AML-193 (cell line): ENCODE measurements at regions not wholly inside any gene's neighbourhood (a gene's known extent, or its start where the extent isn't known, plus 50 kb on each side); places are given as distances from the start of the nearest gene placed in this dataset.
"Not testable (repeated sequence)": the region's sequence is repeated elsewhere in the genome, so short reads cannot be mapped to it uniquely, and the experiment has no call there.

Source experiments
- DNase-seq, 2 experiments: peaks; one replicate each; lab custom pipeline; 2025; lab: John Stamatoyannopoulos, UW

DNA sequence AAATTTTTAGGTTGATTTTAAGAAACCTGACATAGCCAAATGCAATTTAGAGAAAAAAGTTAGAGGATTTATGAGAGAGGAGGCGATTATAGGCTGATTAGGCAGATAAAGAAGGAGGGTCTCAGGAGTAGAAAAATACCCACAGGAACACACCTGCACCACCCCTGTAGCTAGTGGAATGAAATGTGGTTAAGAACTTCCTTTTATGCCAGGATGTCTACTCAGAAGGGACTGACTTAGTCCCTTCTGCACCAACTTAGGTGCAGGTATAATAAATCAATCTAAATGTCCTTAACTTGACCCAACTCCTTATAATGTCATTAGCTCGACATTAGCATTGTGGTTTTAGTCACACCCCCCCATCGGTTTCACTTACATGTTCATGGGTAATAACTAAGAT is 1274.5 kb upstream of the TMEFF2 start:
- no peak for DNase-seq

DNA sequence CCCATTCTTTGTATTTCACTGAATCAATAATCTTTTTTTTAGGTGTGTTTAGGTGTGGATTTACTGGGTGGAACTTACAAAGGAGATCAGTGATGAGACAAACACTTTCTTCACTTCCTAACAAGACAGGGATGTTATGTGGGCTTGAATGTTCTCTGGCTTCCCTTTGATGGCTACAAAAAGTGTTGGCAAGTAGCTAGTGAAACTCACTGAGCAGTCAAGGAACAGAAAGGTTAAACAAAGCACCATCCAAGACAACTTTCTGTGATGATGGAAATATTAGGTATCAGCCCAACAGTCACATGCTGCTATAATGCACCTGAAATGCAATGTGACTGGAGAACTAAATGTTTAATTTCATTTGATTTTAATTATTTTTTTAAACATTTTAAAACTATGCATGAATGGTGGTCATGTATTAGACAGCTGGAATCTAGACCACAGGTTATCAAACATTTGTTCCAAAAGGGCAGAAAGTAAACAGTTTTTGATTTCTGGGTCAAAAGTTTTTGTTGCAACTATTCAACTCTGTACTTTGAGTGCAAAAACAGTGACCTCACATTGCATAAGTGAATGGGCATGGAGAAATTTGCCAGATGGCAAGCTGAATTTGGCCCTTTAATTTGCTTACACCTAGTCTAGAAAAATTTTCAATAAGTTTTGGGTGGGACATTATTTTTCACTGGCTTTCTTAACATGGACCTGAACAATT is 1272.7 kb upstream of the TMEFF2 start:
- no peak for DNase-seq

DNA sequence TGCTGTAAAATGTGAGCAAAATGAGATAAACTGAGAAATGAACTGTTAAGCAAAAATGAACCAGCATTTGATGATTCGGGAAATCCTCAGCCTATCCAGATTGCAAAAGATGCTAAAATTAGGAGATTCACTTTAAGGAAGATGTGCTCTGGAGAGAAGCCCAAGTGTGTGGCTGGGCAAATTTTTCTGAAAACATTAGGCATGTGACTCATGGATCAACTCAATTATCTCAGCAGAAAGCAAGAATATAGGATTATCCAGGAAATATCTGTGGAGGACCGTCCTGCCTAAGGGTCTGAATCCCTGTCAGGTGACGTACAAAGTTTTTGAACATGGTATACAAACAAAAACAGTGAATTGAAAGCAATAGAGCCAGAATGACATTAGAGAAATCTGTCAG is 1268.3 kb upstream of the TMEFF2 start:
- no peak for DNase-seq

DNA sequence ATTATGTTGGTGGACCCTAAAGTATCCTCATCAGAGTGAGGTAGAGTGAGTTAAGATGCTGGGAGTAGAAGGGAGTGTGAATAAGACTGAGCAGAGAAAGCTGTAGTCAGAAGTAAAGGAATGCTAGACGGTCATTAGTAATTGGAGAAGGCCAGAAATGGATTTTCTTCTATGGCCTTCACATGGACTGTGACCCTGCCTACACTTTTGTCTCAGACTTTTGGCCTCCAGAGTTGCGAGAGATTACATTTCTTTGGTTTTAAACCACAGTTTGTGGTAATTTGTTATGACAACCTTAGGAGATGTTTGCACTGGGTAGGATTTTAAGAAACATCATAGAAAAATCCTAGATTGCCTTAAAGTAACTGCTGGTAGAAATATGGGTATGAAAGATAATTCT is 1267.7 kb upstream of the TMEFF2 start:
- DNase-seq, result no peak

DNA sequence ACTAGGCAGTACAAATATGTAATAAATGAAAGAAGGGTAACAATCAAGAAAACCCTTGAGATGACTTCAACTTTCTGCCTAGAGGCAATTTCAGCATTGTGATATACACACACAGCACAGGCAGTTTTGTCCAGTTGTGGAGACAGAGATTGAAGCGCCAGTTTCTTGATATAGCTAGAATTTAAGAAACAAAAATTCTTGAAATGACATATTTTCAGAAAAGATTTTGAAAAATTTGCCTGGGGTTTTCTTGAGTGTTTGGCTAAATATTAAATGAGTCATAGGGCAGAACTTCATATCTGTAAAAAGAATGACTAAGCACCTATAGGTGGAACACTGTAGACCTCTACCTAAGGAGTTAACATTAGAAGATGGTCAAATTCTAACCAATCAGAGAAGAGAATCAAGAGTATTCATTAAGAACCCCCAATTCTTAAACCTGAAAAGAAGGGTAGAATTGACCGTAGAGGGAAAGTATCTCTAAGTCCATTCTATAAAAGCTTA is 1266.8 kb upstream of the TMEFF2 start:
- DNase-seq, result no peak

DNA sequence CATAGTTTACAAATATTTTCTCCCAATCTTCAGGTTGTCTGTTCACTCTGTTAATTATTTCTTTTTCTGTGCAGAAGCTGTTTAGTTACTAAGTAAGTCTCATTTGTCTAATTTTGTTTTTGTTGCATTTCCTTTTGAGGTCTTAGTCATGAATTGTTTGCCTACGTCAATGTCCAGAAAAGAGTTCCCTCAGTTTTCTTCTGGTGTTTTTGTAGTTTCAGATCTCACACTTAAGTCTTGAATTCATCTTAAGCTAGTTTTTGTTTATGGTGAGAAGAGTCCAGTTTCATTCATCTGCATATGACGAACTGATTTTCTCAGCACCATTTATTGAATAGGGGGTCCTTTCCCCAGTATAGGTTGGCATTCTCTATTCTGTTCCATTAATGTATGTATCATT is 1252.2 kb upstream of the TMEFF2 start:
- DNase-seq, result no peak

DNA sequence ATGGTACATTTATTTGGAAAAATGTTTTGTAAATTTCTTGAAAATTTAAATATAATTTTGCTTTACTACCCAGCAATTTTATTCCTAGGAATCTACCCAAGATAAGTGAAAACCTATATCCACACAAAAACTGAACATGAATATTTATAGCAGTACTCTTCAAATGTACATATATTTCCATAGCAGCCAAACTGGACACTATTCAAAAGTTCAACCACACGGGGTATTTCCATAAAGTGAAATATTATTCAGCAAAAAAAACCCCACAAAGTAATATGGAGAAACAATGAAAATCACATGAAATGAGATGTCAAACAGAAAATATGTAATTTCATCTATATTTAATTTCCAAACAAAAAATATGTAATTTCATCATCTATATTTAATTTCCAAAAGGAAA is 1247.6 kb upstream of the TMEFF2 start:
- no peak for DNase-seq

DNA sequence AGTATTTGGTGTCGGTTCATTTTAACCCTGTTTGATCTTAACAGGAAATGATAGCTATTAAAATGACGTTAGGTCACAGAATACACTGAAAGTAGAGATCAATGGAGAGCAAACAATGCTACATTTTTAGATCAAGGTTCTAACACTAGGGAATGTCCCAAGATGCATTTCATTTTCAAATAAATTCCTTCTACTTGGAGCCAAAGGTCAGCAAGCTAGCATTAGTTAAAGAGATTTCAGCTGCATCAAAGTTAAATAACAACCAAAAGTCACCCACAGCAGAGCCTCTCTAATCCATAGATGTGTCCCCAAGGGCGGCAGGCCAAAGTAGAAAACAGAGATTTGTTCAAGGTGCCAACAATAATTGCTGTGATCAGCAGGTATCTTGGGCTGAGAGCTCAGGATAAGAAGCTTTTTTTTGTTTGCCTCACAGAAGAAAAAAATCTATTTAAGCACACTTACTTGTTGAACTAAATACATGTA is 1233.6 kb upstream of the TMEFF2 start:
- DNase-seq, result no peak

DNA sequence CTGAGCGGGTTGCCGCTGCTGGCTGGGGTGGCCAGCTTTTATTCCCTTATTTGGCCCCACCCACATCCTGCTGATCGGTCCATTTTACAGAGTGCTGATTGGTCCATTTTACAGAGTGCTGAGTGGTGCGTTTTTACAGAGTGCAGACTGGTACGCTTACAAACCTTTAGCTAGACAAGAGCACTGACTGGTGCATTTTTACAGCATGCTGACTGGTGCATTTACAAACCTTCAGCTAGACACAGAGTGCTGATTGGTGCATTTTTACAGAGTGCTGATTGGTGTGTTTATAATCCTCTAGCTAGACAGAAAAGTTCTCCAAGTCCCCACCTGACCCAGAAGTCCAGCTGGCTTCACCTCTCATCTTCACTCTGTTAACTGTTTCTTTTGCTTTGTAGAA is 1217.6 kb upstream of the TMEFF2 start:
- not testable (repeated sequence) for DNase-seq

DNA sequence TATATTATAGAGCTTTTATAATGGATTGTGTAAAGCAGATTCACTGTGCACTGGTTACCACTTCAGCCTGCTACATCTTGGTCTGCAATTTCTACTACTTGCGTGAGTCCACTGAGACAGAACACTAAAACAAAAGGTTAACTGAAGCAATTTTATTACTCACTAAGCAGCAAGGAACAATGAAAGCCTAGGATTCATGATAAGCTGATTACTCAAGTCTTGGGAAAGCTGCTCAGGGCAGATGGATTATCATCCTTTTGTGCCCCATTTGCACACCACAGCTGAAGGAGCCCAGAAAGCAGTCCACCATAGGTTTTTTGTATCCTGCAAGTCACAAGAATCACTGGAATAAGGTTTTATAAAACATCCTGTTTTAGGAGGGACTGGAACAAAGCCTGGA is 1215.2 kb upstream of the TMEFF2 start:
- no peak for DNase-seq

DNA sequence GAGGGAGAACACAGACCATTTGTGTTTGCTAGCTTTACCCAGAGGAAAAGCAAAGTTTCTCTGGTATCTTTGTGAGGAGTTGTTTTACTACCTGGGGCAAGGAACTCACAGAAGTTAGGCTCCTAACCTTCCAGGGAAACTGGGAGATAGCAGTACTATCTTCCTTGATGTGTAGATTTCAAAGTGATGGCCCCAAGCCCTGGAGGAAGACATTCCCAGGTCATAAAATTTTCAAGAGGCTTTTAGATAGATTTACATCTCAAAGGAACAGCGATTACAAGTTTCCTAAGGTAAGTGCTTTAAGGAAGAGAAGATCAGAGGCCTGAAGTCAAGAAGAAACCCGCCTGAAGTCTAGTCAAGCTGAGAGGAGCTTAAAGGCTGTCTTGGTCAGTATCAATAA is 1187.8 kb upstream of the TMEFF2 start:
- DNase-seq, result no peak

DNA sequence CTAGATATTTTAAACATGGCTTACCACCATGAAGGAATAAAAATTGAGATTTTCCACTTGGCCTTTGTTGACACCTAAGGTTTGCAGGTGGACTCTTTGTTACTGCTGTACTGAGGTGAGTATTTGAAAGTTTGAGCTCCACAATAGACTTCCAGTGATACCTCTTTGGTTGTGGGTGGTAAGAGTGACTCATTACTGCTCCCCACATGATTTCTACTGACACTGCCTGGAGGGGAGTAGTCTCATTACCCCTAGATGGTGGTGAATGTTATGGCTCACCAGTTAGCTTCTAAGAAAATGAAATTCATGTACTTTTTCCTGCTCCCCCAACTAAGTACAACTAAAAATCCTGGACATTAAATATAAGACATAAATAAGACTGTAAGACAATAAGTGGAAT is 1183.1 kb upstream of the TMEFF2 start:
- no peak for DNase-seq

DNA sequence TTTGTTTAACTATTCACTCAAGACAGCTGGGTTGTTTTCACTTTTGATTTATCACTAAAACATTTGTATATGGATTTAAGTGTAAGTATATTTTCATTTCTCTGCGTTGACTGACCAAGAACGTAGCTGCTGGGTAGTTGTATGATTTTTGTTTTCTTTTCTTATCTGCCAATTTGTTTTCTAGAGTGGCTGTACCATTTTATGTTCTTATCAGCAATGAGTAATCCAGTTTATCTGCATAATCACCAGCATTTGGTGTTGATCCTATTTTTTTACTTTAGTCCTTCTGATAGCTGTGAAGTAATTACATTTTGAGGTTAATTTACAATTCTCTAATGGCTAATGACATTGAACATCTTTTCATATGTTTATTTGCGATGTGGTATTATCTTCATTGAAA is 1178.4 kb upstream of the TMEFF2 start:
- no peak for DNase-seq

DNA sequence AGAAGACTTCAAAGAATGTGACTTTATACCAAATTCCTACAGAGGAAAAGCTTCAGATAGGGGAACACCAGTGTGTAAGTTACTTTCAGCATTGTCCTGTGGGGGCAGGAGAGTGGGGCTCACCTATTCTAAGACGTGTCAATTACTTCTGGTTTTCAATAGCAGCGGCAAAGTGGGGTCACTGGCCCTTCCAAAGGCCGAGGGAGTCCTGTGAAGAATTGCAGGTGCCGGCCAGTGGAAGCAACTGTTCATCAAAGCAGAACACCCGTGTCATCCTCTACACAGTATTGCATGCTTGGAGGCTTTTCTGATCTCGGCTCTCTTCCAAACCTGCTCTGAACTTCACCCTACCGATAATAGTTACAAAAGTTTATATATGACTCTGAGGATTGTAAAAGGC is 1176.5 kb upstream of the TMEFF2 start:
- no peak for DNase-seq

DNA sequence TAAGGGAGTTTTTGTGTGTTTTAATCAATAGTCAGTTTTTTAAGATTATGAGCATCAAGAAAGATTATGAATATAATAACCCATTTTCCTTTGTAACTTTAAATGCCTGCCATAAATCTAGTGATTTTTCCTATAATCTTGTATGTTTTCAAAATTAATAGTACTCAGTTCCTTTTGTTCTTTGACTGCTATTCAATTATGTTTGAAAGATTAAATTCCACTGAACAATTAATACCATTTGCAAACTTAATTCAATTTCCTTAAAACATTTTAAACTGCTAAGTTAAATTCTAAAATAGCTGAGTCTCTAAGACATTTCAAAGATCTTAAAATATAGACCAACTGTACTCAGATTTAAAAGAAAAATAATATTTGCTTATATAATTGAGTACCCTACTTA is 1173.9 kb upstream of the TMEFF2 start:
- no peak for DNase-seq

DNA sequence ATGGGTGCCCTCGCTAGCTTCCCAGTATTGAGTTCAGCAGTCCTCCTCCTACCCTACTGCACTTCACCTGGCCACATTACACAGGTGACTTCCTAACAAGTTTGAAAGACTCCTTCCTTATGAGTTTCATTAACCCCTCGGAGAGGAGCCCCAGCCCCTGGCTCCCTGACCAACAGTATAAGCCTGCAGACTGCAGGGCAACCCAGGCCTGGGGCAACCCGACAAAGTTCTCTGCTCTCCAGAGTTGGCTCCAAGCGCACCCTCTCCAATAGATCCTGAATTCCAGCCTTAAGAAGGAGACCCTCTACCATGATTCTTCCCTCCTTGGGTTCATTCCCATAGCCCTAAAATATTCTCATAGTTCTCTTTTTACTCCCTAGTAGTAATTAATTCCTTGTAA is 1162.8 kb upstream of the TMEFF2 start:
- no peak for DNase-seq

DNA sequence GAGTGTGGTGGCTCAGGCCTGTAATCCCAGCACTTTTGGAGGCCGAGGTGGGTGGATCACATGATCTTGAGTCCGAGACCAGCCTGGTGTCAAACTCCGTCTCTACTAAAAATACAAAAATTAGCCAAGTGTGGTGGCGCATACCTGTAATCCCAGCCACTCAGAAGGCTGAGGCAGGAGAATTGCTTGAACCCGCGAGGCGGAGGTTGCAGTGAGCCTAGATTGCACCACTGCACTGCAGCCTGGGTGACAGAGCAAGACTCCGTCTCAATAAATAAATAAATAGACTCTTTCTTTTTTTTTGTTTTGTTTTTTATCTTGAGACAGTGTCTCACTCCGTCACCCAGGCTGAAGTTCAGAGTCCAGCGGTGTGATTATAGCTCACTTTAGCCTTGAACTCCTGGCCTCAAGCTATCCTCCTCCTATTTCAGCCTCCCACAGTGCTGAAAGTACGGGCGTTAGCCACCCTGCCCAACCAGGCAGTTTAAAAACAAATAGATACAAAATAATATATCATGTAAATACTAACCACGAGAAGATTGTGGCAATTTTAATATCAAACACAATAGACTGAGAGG is 1158.0 kb upstream of the TMEFF2 start:
- not testable (repeated sequence) for DNase-seq

DNA sequence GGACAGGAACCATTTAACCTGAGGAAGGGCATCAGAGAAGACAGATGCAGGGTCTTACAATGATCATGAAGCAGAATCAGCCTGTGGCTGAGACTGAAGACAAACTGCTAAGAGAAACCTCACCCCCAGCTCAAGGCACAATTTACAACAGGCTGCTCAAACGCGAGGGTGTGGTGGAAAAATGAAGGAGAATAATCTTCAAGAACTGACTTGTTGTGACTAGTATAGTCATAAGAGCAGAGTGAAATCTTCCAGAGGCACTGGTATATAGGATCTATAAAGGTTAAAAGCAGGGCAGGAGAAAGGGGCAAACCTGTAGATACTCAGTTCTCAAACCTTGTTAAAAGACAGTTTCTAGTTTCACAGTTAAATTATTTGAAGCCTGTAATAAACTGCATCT is 1155.8 kb upstream of the TMEFF2 start:
- no peak for DNase-seq

DNA sequence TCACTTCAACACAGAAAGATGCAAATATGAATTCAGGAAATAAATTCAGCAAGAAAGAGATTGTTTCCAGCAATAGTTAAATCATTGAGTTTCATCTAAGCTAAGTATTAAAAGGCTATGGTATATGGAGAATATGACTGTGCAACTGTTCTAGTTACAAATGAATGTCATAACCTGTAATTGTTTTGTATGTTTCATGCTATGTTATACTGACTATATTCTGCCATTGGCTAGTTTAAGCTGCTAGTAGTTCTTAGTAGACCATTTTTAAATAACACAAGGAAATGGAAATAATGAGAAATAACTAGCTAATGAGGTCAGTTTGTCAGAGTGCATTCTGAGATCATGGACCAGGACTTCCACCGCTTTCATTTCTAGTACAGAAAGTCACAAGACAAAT is 1154.9 kb upstream of the TMEFF2 start:
- DNase-seq, result no peak

DNA sequence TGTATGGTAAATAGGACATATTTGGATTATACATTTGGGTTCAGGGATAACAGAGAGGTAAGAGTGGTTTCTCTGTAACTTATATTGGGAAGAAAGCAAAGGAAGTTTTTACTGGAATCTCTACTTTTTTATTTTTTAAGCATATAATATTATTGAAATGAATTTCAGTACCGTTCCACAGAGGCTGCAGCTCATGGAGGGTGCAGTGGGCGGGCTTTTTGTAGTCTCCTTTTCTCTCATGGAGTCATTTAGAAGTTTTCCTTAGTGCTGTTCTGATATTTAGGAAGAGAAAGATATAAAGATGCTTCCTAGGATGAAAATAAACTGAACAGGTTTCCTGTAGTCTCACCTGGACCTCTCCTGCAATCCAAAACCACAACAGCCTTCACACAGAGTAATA is 1153.3 kb upstream of the TMEFF2 start:
- DNase-seq, result no peak

DNA sequence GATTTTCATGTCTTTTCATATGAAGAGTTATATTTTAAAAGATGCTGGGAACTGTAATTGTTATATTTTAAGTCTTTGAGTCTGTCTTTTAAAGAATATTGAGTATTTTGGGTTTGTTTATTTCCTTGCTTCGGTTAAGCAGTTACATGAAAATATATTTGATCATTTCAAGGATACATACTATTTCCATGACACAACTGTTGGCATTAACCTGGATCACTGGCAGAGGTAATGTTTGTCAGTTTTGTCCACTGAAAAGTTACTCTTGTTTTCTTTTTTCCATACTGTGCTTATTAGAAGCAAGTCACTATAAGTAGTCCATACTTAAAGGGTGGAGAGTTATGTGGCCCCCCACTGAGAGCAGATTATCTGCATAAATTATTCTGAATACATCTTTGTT is 1142.0 kb upstream of the TMEFF2 start:
- DNase-seq, result no peak

DNA sequence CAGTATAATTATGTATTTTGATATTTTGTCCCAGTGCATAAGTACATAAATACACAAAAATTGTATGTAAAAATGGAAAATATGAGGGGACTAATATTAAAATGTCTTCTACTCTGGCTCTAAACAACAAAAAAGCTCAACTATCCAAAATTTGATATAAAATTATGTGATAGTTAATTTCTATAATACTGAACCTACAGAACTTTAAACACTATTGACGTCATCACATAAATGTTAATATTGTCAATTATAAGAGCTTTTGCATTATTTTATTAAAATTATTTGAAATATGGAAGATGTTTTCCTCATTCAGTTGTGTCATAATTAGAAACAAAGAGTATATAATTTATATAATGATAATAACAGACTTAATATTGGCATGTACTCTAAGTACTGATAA is 1139.7 kb upstream of the TMEFF2 start:
- no peak for DNase-seq

DNA sequence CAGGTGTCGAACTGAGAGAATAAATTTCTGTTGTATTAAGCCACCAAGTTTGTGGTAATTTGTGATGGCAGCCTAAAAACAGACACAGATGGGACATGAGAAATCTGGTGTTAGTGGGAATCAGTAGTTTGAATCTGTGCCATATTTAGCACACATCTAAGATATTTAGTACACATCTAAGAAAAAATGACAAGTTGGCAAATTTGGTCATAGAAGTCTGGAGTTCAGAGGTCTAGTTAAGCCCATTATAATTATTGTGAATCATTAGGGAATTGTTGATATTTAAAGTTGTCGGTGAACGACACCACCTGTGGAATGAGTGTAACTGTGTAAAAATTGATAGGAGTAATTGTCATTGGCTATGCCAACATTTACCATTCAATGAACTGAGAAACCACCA is 1138.8 kb upstream of the TMEFF2 start:
- DNase-seq, result no peak

DNA sequence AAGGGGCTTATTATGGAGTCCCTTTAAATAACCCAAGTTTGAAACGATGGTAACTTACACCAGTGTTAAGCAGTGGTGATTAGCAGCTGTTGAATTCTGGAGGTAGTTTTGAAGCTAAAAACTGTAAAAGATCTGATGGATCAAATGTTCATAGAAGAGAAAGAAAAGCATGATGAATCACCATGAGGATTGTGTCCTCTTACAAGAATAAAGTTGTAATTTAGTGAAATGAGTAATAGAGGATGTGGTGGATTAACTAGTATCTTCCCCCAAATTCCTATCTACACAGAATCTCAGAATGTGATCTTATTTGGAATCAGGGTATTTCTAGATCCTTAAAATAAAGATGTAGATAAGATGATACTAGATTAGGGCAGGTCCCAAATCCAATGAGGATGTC is 1138.2 kb upstream of the TMEFF2 start:
- DNase-seq, result no peak
